GM19372 (cell line): ENCODE measurements at regions not wholly inside any gene's neighbourhood (a gene's known extent, or its start where the extent isn't known, plus 50 kb on each side); places are given as distances from the start of the nearest gene placed in this dataset.
"Not testable (repeated sequence)": the region's sequence is repeated elsewhere in the genome, so short reads cannot be mapped to it uniquely, and the experiment has no call there.

Experiments
- ATAC-seq: cut with Tn5 transposase; IDR thresholded peaks from one replicate; pipeline ENCODE4 v1.9.1; 2021; ENCODE audit warnings: mild to moderate bottlenecking, low read depth, moderate library complexity; ENCODE audit not compliant: unreplicated experiment

DNA sequence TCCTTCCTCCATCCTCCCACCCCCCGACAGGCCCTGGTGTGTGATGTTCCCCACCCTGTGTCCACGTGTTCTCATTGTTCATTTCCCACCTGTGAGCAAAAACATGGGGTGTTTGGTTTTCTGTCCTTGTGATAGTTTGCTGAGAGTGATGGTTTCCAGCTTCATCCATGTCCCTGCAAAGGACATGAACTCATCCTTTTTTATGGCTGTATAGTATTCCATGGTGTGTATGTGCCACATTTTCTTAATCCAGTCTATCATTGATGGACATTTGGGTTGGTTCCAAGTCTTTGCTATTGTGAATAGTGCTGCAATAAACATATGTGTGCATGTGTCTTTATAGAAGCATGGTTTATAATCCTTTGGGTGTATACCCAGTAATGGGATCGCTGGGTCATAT, 587.6 kb downstream of the EDEM1 start:
- not testable (repeated sequence) for ATAC-seq

DNA sequence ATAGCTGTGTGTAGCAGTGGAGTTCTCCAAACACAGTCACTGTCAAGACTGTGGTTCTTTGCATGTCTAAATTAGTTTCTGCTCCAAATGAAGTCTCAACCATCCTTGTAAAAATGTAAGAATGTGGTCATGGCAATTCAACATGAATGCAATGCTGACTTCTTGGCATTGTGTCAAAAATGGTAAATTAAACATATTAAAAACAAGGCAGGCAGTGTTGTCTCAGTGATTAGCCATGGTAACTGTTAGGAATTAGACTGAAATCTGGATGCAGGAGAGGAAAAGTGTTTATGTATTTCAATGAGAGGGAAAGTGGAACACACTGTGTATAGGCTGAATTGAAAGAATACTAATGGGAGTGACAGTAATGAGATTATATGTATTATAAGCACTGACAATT, 597.2 kb downstream of the EDEM1 start:
- ATAC-seq: no peak

DNA sequence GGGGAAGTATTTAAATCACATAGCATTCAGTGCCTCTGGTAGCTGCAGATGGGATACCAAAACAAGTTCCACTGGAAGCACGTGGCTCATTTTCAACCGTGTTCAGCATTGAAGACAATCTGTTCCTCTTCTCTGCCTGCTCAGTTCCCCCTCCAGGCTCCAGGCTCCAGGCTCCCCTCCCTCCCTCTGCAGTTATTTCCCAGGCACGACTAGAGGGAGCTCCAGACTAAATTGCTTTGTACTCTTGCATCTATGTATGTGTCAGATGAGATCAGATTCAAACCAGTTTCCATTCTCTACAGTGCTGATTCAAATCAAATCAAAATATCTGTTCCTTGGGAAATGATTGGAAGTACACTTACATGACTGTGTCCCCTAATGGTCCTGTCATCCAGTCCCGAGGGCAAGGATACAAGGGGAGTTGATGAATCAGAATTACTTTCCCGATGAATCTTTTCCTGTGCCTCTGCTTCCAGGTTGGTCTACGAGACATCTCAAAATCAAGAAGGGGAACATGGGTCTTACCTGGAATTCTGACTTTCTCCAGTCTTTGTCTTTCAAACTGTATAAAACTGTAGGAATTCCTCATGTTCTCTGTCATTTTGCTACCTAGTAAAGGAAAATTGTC, 600.5 kb downstream of the EDEM1 start:
- no peak for ATAC-seq

DNA sequence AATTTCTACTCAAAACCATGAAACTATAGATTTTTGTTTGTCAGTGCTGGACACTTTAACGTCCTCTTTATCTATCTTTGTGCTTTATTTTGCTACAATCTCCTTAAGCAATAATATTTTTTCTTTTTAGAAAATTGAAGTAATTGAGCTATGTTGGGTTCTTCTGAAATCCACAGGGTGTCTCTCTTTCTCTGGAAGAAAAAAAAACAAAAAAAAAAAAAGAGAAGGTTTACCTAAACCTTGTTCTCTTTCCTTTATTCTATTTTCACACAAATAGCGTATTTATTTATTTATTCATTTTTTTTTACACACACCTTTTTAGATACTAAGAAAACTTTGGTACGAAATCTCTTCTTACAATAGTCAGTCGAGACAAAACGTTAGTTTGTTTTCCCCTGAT, 601.0 kb downstream of the EDEM1 start:
- ATAC-seq: no peak

DNA sequence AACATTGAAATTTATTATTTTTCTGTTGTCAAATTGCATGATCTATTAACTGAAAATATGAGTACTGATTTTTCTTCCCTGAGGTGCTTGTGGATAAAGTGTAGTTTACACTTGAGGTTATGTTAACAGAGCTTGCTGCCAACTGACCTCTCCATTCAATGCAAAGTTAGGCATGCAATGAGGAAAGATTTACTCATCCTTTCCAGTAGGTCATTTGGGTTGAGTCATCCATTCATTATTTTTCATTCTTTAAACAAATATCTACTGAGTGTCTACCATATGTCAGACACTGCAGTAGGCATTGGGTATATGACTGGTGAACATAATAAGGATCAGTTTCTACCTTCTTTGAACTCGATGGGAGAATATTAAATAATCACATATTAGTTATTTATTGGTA, 604.1 kb downstream of the EDEM1 start:
- no peak for ATAC-seq

DNA sequence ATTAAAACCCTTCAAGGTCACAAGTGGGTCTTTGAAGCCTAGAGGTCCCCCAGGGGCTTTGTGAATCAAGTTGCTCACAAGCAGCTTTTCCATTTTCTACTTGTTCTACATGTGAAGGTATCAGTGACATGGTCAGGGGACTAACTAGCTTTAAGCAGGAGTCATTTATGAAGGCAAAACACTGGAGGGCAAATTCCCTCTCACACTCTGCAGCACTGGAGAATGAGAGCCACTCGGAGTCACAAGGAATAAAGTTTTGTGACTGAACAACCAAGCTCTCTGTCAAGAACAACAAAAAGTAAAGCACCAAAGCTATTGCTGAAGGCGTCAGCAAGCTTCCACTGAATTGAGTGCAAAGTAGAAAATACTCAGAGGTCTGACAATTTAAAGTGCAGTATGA, 609.0 kb downstream of the EDEM1 start:
- ATAC-seq: no peak

DNA sequence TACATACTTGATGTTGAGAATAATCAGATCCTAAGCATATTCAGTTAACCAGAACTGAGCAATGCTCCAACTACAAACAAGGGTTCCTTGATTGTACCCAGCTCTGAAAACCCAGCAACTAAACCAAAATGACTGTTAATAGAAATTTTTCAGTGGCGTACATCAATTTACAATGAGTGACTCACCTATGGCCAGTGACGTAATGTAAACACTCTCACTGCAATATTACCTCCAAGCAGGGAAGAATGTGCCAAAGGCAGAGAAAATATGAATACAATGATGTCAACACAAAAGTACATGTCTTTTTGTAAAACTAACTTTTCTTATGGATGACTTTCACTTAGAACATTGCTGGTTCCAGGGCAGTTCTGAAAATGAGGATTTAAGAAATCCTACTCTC, 611.3 kb downstream of the EDEM1 start:
- no peak for ATAC-seq

DNA sequence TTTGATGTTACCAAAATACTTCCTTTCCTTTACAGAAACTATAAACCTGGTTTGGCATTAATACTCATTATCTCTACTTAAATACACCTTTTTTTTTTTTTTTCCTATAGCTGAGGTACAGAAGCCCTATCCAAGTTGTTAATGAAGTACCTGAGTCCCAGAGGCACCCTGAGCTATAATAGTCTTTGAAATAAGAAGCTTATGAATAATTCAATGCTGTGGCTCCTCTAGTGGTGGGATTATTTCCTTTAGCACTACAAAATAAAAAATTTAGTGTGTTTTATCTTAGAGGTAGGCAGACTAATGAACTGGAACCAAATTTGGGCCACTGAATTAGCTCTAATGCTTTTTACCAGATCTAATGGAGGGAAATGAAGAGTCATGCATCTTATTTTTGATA, 611.9 kb downstream of the EDEM1 start:
- ATAC-seq: no peak

DNA sequence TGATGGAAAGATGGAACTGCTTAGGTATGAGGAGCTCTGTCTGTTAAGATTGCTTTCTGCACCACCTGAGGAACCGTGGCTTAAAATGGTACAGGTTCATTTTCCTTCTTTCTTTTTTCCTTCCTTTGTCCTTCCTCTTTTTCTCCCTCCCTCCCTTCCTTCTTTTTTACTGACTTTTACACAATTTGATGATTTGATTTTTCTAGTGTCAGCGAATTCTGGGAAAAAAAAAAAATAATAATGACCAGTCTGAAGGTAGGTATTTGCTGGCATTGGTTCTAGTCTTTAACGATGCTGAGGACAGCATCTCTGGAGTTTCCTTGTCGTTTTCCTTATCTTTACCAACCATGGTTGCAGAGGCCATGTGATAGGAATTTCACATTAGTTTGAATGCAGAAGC, 613.5 kb downstream of the EDEM1 start:
- ATAC-seq: no peak

DNA sequence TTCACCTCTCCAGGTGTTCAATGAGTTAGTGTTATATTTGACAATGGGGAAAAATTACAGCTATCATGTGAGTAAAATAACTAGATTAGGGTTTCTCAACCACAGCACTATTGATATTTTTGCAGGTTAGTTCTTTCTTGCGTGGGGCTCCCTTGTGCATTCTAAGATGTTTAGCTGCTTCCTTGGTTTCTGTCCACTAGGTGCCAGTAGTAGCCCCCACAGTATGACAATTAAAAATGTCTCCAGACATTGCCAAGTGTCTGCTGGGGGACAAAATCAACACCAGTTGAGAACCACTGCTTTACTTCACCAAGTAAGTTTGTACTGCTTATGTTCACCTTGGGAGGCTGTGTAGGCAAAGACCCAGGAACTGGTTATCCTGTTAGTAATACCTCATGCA, 618.7 kb downstream of the EDEM1 start:
- no peak for ATAC-seq

DNA sequence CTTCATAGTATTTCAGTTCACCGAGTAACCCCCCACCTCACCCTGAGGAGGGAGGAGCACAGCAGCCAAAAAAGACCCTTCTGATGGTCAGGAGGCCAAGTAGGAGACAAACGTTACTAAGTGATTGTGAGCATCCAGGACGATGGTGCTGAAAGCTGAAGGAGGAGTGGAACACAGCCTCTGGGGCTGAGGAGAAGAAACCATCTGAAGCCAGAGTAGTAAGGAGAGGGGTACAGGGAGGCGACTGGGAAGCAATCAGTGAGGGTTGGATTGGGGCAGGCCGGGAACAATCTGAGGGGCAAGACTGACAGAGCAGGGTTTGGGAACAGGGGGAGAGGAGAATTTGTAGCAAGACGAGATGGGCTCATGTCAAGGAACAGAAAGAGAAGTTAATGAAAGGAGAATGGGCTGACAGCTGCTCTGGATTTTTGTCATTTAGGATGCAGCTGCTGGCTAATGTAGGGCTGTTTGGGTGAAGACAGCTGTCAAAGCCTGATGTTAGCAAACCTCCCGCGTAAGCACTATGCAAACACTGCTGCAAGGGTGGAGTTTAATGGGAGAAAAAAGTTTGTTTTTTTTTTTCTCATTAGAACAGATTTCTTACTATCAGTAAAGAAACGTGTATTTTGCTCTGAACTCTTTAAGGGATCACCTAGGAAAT, 622.2 kb downstream of the EDEM1 start:
- no peak for ATAC-seq

DNA sequence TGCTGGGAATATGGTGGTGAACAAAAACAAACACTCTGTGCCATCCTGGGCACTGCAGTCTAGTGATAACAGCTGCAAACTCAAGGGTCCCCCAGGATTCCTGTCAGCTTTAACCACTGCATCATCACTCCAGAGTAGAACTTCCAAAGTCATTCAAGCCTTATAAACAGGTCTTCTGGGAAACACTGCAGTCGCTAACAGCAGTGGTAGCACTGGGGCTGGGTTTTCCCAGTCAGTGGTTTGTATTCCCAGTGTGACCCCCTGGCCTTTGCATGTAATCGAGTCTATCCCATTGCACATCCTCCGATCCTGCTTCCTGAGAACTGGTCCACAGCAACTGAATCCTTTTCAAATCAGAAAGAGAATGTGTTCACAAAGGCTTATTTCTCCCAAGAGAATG, 623.5 kb downstream of the EDEM1 start:
- no peak for ATAC-seq

DNA sequence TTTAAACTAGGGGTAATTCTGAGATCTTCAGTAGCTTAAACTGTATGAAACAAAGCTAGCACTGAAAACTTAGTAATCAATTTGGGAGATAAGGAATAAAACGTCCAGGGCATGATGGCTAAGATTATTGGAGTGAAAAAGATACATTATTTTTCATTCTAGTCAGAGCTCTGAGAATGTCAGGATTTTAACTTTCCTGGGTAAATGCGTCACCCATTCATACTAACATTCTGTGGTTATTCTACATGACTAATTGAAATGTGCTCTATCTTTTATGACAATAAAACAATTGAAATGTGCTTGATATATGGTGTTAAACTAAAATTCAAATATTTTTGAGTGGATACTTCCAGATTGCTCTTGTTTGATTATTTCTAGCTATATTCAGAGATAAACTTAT, 626.0 kb downstream of the EDEM1 start:
- no peak for ATAC-seq

DNA sequence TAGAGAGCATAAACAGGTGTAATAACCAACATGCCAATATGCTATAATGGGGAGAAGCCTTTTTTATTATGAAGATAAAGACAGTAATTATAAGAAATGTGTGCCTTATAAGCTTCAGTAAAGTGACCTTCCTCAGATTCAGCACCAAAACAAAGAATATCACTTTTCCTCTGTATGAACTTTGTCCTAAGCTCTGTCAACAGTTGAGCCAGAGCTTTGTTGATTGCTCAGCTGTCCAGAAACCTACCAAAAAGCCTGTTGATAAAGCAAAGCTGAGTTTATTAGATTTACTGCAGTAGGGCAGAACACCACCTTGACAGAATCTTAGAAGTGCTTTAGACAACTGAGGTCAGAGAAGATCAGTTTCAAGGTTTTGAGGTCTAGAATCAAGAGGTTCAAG, 635.3 kb downstream of the EDEM1 start:
- no peak for ATAC-seq

DNA sequence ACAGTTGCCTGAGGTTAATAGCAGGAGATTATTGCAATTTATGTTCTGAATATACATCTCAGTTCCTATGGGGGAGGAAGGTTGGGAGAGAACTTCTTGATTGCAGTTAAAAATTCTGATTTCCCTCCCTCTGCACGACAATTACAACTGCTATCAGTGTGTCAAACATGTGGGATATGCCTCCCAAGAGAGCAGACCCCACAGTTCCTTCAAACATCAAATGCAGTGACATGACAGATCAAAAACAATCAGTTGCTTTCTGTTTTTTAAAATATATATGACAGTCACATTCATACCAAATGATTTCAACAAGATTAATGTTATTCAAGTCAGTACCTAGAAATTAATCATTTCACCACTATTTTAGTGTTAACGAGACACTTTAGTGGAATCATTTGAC, 639.0 kb downstream of the EDEM1 start:
- ATAC-seq: no peak

DNA sequence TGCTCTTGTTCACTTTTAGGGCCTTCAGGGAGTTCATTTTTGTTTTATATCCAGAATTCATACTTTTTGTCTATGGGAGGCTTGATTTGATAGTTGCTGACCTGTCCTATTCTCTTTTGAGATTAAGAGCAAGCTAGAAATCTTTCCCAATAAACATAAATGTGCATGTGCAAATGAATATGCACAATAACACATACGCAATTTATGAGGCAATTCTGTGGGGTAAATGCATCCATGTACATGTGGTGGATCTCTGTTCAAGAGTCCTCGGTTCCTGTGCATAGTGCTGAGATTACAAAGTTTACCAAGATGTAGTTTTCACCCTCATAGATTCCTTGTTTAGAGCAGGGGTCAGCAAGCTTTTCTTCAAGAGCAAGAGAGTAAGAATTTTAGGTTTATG, 640.7 kb downstream of the EDEM1 start:
- no peak for ATAC-seq

DNA sequence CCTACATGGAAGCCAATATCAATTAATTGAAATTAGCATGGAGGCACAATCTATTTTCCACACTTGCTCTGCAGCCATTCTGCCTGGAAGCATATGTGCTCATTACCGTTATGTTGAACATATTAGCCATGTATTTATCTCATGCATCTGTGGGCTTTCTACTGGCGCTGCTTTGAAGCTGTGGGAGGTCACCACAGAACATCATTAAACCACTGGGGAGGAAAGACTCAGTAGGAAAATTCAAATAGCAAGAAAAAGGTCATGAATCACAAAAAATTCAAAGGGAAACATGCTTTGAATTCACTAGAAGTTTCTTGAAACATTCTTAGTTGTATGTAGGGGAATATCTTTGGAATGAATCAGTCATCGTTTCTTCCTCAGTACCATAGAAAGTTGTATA, 652.5 kb downstream of the EDEM1 start:
- no peak for ATAC-seq

DNA sequence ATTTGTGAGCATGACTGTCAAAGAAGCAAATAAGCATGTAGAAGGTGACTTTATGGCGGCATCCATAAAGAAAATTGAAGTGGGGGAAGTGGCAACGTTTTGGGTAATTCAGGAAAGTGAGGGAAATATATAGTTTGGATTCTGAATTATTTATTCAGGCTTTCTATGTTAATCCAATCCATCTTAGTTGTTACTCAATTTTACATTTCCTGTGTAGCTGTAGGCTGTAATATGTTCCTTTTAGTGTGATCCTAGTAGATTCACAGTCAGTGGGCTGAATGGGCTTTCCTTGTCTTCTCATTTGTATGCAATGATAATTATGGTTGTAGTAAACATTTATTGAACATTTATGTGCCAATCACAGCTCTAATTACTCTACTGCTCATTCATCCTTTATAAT, 654.1 kb downstream of the EDEM1 start:
- ATAC-seq: no peak

DNA sequence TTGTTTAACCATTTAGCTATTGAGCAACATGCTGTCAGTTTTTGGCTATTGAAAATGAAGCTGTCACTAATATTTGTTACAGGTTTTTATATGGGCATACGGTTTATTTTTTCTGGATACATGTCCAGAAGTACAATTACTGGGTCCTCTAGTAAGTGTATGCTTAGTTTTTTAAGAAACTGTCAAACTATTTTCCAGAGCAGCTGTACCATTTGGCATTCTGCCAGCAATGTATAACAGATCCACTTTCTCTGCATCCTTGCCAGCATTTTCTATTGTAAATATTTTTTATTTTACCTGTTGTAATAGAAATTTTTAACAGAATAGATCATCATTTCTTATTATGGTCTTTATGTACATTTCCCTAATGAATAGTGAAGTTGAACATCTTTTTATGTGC, 658.8 kb downstream of the EDEM1 start:
- ATAC-seq: no peak

DNA sequence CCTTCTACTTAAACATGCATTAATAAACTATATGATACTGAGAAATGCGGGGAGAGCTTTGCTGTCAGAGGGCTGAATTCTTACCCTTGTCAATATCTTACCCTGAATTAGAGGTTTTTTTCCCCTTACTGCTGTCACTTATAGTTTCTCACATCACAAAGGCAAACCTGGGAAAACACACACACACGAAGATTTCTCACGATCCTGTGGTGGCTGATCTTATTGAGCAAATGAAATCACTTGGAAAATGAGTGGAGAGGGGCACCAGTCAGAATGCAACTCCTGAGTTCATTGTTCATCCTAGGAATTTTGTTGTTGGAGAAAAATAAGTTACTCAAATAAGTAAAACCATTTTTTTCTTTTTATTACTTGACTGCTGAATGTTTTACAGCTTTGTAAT, 673.6 kb downstream of the EDEM1 start:
- no peak for ATAC-seq

DNA sequence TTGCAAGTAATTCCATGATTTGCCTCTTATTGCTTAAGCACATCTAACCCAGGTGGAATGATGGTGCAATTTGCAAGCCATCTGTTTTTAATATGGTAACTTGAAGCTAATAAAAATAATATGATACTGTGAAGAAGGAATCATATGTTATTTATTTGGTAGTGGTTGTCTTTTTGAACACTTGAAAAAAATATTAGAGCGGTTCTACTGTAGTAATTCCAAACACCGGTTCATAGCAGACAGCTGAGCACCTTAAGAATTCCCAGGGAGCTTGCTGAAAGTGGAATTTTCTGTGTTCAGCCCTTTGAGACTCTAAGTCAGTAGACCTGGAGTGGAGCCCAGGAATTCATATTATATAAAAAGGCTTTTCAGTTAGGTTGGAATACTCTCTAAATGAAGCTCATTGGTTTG, 687.4 kb downstream of the EDEM1 start:
- ATAC-seq: no peak

DNA sequence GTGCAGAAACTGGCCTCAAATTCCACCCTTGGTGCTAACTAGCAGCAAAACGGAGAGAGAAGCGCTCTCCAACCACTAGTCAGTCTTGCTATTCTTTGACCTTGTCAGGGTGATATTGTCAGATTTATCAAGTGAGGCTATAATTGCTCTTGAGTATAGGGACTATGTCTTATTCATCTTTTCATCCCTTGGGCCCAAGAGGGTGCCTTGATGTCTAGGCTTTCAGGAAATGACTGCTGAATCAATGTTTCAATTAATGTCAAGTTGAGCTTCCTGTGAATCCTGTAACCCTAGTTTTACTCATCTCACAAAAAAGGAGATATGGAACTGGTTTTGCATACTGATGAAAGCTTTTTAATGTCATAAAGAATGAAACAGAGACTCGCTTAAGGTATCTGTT, 701.3 kb downstream of the EDEM1 start:
- no peak for ATAC-seq

DNA sequence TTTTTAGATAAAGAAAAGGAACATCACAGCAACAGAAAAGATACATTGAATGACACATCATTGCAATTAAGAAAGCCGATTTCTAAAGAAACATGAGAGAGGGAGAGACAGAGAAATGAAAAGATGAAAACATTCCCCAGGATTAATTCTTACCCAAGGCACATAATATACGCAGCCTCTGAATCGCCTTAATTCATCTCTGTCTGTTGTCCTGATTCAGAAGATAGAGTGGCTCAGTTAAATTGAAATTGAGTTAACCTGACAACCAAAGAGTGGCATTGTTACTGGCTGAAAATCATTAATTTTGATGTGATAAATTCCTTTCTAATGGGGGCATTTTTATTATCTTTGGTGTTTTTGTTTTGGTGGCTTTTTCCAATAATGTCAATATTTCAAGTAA, 701.9 kb downstream of the EDEM1 start:
- ATAC-seq: no peak
